A549 (cell line): ENCODE measurements at regions not wholly inside any gene's neighbourhood (a gene's known extent, or its start where the extent isn't known, plus 50 kb on each side); places are given as distances from the start of the nearest gene placed in this dataset.

Experiments used
- ATAC-seq, 2 experiments: fragments of 200-7000 bp in 1 of 2; fragments of >200 bp in 1 of 2; cut with Nextera tagmentation in 1 of 2; cut with Tn5 transposase in 1 of 2; 3 replicates each; pipeline versions ENCODE4 v1.8.0 to v1.9.1; 2018 to 2020; ENCODE audit warnings: mild to moderate bottlenecking in 1 of 2, moderate library complexity in 1 of 2
- CTCF ChIA-PET: fragments of 300-600 bp; sonication (Branson Sonifier 250); formaldehyde crosslinking; extraction: SDS; loops from one replicate; lab custom pipeline; 2021; ENCODE audit warnings: antibody characterized with exemption, inconsistent platforms; lab: Yijun Ruan, JAX
- POLR2A ChIA-PET: fragments of 350-600 bp; formaldehyde crosslinking; extraction: SDS; loops from one replicate; lab custom pipeline; 2021; ENCODE audit warnings: antibody characterized with exemption, inconsistent platforms; lab: Yijun Ruan, JAX
- DNase-seq, 2 experiments: peaks; one replicate each; pipeline versions ENCODE4 v3.0.0 to v3.0.0-alpha.2; 2011 to 2016; ENCODE audit warnings: low read depth in 1 of 2, low spot score in 1 of 2
- FAIRE-seq: peaks from 2 replicates; lab custom pipeline; 2011; peaks lifted over from hg19 to GRCh38; lab: Jason Lieb, UNC
- H3K27ac ChIP-seq, 2 experiments: fragments of >200 bp; sonication (Bioruptor Twin); formaldehyde crosslinking; 3 replicates each; pipeline ENCODE4 v1.5.1; 2016 to 2017
- H3K4me1 ChIP-seq: fragments of >200 bp; sonication (Bioruptor Twin); formaldehyde crosslinking; 3 replicates; pipeline ENCODE4 v1.6.1; 2016
- H3K4me2 ChIP-seq: fragments of >200 bp; sonication (Bioruptor Twin); formaldehyde crosslinking; 3 replicates; pipeline ENCODE4 v1.6.1; 2016
- H3K4me3 ChIP-seq: fragments of >200 bp; sonication (Bioruptor Twin); formaldehyde crosslinking; 3 replicates; pipeline ENCODE4 v1.5.1; 2016
- H3K9me3 ChIP-seq: fragments of >200 bp; sonication (Bioruptor Twin); formaldehyde crosslinking; 3 replicates; pipeline ENCODE4 v1.6.1; 2016
- CEBPB ChIP-seq, 2 experiments: fragments of >200 bp in 1 of 2; sonication (Bioruptor Twin) in 1 of 2; formaldehyde crosslinking in 1 of 2; IDR thresholded peaks; 2 replicates each; pipeline ENCODE4 v1.6.1; 2012 to 2016
- EHMT2 ChIP-seq: fragments of 200-600 bp; sonication (generic); IDR thresholded peaks from 2 replicates; pipeline ENCODE4 v1.6.1; 2016; ENCODE audit warnings: antibody characterized with exemption, low read depth, mild to moderate bottlenecking, moderate library complexity
- ESRRA ChIP-seq: fragments of 150-350 bp; IDR thresholded peaks from 2 replicates; pipeline ENCODE4 v1.6.1; 2014; ENCODE audit warnings: mild to moderate bottlenecking, low read length, borderline replicate concordance
- GATA3 ChIP-seq: IDR thresholded peaks from 2 replicates; pipeline ENCODE4 v1.6.1; 2012; ENCODE audit warnings: borderline replicate concordance
- JUN ChIP-seq, 2 experiments: fragments of >200 bp; sonication (Bioruptor Twin); formaldehyde crosslinking; IDR thresholded peaks; 2 replicates in 1 of 2; 3 replicates in 1 of 2; pipeline ENCODE4 v1.6.1; 2016 to 2017
- MAFK ChIP-seq: fragments of 450-650 bp; IDR thresholded peaks from 2 replicates; pipeline ENCODE4 v1.6.1; 2014; ENCODE audit not compliant: partially characterized antibody
- MAZ ChIP-seq: fragments of 150-350 bp; IDR thresholded peaks from 2 replicates; pipeline ENCODE4 v1.6.1; 2014; ENCODE audit warnings: antibody characterized with exemption, low read depth, low read length, borderline replicate concordance
- MYC ChIP-seq: IDR thresholded peaks from 2 replicates; pipeline ENCODE4 v1.6.1; 2012; ENCODE audit warnings: mild to moderate bottlenecking, inconsistent platforms, low read length, improper control_type of control experiment, borderline replicate concordance
- NFE2L2 ChIP-seq: fragments of 150-350 bp; conservative IDR thresholded peaks from 2 replicates; pipeline ENCODE4 v1.6.1; 2014; ENCODE audit warnings: low read length
- NPAS2 ChIP-seq: fragments of 250-450 bp; sonication (Bioruptor Pico); IDR thresholded peaks from 2 replicates; pipeline ENCODE4 v1.8.0; 2022; ENCODE audit warnings: mild to moderate bottlenecking, moderate library complexity, borderline replicate concordance
- RNF2 ChIP-seq: fragments of 200-600 bp; sonication (generic); IDR thresholded peaks from 2 replicates; pipeline ENCODE4 v1.6.1; 2016; ENCODE audit warnings: low read depth, mild to moderate bottlenecking, antibody characterized with exemption, moderate library complexity, borderline replicate concordance
- SREBF2 ChIP-seq: fragments of 450-650 bp; IDR thresholded peaks from 2 replicates; pipeline ENCODE4 v1.6.1; 2014; ENCODE audit warnings: mild to moderate bottlenecking, moderate library complexity
- TFCP2L1 ChIP-seq: fragments of 250-450 bp; sonication (Bioruptor Pico); IDR thresholded peaks from 2 replicates; pipeline ENCODE4 v1.5.0; 2021; ENCODE audit warnings: mild to moderate bottlenecking
- TP53 ChIP-seq: fragments of 250-450 bp; sonication (Bioruptor Pico); IDR thresholded peaks from 2 replicates; pipeline ENCODE4 v1.5.0; 2021; ENCODE audit warnings: mild to moderate bottlenecking, moderate library complexity
- ZNF302 ChIP-seq: fragments of 250-450 bp; sonication (Bioruptor Pico); IDR thresholded peaks from 2 replicates; pipeline ENCODE4 v1.9.0; 2021; ENCODE audit warnings: inconsistent platforms, mild to moderate bottlenecking, moderate library complexity
- WGBS: methylation state at CpG from one replicate; pipeline ENCODE4 v1.1.6; 2017; ENCODE audit errors: missing lambda C conversion rate; 5-methylcytosine and 5-hydroxymethylcytosine counted together
- TF ChIP-seq, protein P1 (sequence below): IDR thresholded peaks from 2 replicates; pipeline ENCODE4 v1.6.1; 2012; ENCODE audit warnings: low read depth, borderline replicate concordance

DNA sequence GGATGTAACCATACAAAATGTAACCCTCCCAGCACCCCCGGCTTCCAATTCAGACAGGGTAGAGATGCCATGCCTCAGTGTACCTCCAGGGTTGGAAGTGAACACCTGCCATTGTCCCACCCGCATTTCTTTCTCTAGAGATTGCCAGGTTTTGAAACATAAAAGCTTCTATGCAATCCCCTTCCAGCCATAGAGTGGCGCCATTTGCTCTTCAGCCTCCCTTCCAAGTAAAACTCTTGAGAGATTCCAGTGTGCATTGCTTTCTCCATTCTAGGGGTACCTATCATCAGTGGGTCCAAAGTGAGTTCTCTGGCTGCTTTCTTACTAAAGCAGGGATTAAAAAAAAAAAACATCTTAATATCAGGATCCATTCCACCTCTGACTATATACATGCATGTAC, 133.1 kb upstream of the RPL38 start:
- POLR2A ChIA-PET = no interaction called here
- ATAC-seq = no peak
- TF ChIP-seq SREBF2 (no peak), CEBPB (IDR thresholded peaks at IDR 0.05) (no peak)
- TF ChIP-seq, all 56 proteins: peak for 0

DNA sequence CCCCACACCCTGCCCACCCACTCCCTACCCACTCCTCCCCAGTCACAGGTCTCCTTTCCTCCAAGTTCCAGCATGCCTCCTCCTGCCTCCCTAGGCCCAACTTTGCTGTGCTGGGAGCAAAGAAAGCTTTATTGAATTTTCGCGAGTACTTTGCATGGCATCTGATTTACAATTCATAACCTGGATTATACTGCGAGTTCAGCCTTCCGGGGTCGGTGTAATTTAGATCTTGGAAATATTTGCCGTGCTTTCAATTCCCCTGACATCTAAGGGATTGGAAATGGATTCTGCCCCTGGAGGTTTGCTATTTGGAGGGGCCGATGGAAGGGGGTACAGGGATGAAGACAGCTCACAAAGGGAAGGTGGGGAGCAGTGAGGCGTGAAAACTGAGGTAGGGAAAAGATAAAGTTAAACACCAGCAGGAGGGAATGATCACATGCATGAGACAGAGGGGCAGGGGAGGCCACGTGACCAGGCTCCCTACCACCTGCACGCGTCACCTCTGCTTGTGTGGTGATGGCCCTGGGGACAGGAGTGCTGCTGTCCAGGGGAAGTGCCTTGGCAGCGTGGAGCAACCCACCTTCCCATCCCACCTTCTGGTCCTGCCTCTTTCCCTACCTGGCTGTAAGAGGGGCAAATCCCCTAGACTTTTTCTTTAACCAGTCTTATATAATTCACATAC, 132.3 kb upstream of the RPL38 start:
- TF ChIP-seq SREBF2 (no peak), NFE2L2 (no peak), RNF2 (no peak), GATA3 (no peak), NPAS2 (CRISPR knock-in tag) (no peak), TFCP2L1 (no peak), MAZ (no peak)
- POLR2A ChIA-PET = no interaction called here
- Histone ChIP-seq H3K9me3 (peaks cover 16% of the 10 kb centered on the region), H3K4me2 (no peak overlapping the region), H3K4me3 (no peak overlapping the region), H3K27ac (no peak overlapping the region), H3K4me1 (no peaks in the 10 kb centered on the region)
- no peak for ATAC-seq
- CTCF ChIA-PET = interaction anchor here (1.1 to 1.5 kb wide), 2 partner anchors 14 to 641 kb away, joined by 3 read pairs; no protein-coding TSS in a partner anchor
- 52% methylated on average over 12 of the region's 12 CpGs for WGBS
- DNase-seq = no peak
- FAIRE-seq = no peak

More for the DNA sequence above, 133.1 kb upstream of the RPL38 start:
- FAIRE-seq = no peak
- Histone ChIP-seq H3K27ac (no peak overlapping the region), H3K4me2 (no peak overlapping the region), H3K4me3 (no peak overlapping the region), H3K9me3 (peaks cover 16% of the 10 kb centered on the region), H3K4me1 (no peaks in the 10 kb centered on the region)
- DNase-seq = no peak
- 26% methylated on average over 3 of the region's 3 CpGs for WGBS
- CTCF ChIA-PET = interaction anchor here (1.1 to 1.5 kb wide), 2 partner anchors 13 to 641 kb away, joined by 3 read pairs; no protein-coding TSS in a partner anchor

DNA sequence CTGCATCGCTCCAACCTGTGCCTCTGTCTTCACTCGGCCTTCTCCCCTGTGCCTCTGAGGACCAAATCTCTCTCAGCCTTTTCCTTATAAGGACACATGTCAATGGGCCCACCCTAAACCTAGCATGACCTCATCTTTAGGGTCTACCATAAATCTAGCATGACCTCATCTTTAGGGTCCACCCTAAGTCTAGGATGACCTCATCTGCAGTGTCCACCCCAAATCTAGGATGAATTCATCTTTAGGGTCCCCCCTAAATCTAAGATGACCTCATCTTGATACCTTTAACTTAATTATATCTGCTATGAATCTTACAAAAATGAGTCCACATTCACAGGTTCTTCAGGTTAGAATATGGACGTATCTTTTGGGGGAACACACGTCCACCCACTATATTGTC, 131.1 kb upstream of the RPL38 start:
- no peak for FAIRE-seq
- TF ChIP-seq GATA3 = no peak
- no peak for TF ChIP-seq EHMT2
- no peak for TF ChIP-seq NFE2L2
- TF ChIP-seq ZNF302 = no peak
- no peak overlapping the region for H3K4me3 ChIP-seq

DNA sequence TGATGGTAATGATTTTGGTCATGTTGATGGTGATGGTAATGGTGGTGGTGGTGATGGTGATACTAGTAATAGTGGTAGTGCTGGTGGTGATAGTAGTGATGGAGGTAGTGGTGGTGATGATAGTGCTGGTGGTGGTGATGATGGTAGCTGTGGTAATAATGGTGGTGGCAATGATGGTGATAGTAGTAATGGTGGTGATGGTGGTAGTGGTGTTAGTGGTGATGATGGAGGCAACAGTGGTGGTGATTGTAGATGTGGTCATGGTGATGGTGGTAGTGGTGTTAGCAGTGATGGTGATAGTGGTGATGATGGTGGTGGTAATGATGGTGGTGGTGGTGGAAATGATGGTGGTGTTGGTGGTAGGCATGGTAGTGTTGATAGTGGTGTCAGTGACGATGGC, 127.0 kb upstream of the RPL38 start:
- no peak for ATAC-seq
- no peak for FAIRE-seq
- TF ChIP-seq MYC (no peak), MAFK (no peak), JUN (IDR thresholded peaks at IDR 0.05) (no peak), GATA3 (no peak), ESRRA (no peak), TP53 (CRISPR knock-in tag) (no peak)
- TF ChIP-seq, protein P1, sequence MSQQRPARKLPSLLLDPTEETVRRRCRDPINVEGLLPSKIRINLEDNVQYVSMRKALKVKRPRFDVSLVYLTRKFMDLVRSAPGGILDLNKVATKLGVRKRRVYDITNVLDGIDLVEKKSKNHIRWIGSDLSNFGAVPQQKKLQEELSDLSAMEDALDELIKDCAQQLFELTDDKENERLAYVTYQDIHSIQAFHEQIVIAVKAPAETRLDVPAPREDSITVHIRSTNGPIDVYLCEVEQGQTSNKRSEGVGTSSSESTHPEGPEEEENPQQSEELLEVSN = no peak
- peaks cover 16% of the 10 kb centered on the region for H3K9me3 ChIP-seq
- H3K4me1 ChIP-seq = no peaks in the 10 kb centered on the region
- POLR2A ChIA-PET = no interaction called here
- DNase-seq = no peak
- 0% methylated on average over 1 of the region's 1 CpG for WGBS
- no peak overlapping the region for H3K4me2 ChIP-seq
- no peak overlapping the region for H3K4me3 ChIP-seq
- CTCF ChIA-PET = interaction anchor here (1.1 to 7.9 kb wide), 5 partner anchors 10 to 648 kb away, joined by 3 to 40 read pairs (median 3); no protein-coding TSS in a partner anchor
- no peak overlapping the region for H3K27ac ChIP-seq

More for the DNA sequence above, 131.1 kb upstream of the RPL38 start:
- no peak overlapping the region for H3K27ac ChIP-seq
- CTCF ChIA-PET = interaction anchor here (1.4 kb wide), 1 partner anchor 13 kb away, joined by 3 read pairs; no protein-coding TSS in a partner anchor
- DNase-seq (no peak), ATAC-seq (no peak)
- WGBS = 3% methylated on average over 4 of the region's 4 CpGs
- H3K9me3 ChIP-seq = peaks cover 16% of the 10 kb centered on the region
- H3K4me2 ChIP-seq = no peak overlapping the region
- POLR2A ChIA-PET = no interaction called here
- H3K4me1 ChIP-seq = no peaks in the 10 kb centered on the region

DNA sequence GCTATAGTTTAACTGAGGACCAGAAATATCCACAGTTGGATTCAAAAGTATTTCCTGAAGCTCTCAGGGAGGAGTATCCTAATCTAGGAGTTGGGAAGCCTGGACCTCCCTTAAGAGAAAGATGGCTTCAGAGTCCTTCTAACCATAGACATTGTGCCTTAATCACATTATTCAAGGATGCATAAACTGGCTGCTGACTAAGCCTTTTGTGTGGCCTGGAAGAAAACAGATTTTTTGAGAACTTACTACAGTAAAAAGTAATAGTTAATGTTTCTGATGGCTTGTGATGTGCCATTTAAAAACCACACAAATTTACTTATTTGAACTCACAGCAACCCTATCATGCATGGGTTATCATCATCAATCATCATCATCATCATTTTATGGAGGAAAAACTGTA, 126.2 kb upstream of the RPL38 start:
- Histone ChIP-seq H3K4me2 (no peak overlapping the region), H3K27ac (no peak overlapping the region), H3K9me3 (peaks cover 13% of the 10 kb centered on the region), H3K4me1 (no peaks in the 10 kb centered on the region), H3K4me3 (no peak overlapping the region)
- ChIA-PET CTCF (interaction anchor here (1.1 to 7.9 kb wide), 6 partner anchors 10 to 649 kb away, joined by 3 to 40 read pairs (median 4); no protein-coding TSS in a partner anchor), POLR2A (no interaction called here)
- ATAC-seq = no peak
- TF ChIP-seq MAFK (peak; percentile 15), EHMT2 (no peak)
- no peak for FAIRE-seq
- DNase-seq = no peak
